Type B pancreatic cell (in vitro differentiated cells): ENCODE measurements at regions not wholly inside any gene's neighbourhood (a gene's known extent, or its start where the extent isn't known, plus 50 kb on each side); places are given as distances from the start of the nearest gene placed in this dataset.

Source experiments
- DNase-seq: peaks from one replicate; pipeline ENCODE4 v3.0.0; 2021; ENCODE audit warnings: mixed read lengths; ENCODE audit not compliant: unreplicated experiment; ENCODE audit errors: extremely low spot score
- H3K27ac Mint-ChIP-seq: 2 replicates; pipeline ENCODE4 v1.8.0; 2021; ENCODE audit warnings: mild to moderate bottlenecking, mixed read lengths
- H3K27me3 Mint-ChIP-seq: 2 replicates; pipeline ENCODE4 v1.8.0; 2021; ENCODE audit warnings: mixed read lengths
- H3K36me3 Mint-ChIP-seq: 2 replicates; pipeline ENCODE4 v1.8.0; 2021; ENCODE audit warnings: mixed read lengths
- H3K4me1 Mint-ChIP-seq: one replicate; pipeline ENCODE4 v1.8.0; 2021; ENCODE audit warnings: mixed read lengths; ENCODE audit not compliant: unreplicated experiment
- H3K4me3 Mint-ChIP-seq: 2 replicates; pipeline ENCODE4 v1.8.0; 2021; ENCODE audit warnings: mild to moderate bottlenecking, mixed read lengths
- H3K9me3 Mint-ChIP-seq: 2 replicates; pipeline ENCODE4 v1.8.0; 2021; ENCODE audit warnings: mixed read lengths
- TF ChIP-seq, protein P1 (sequence below): fragments of 200-600 bp; sonication (generic); conservative IDR thresholded peaks from 2 replicates; pipeline ENCODE4 v1.5.0; 2021; ENCODE audit warnings: antibody characterized with exemption, mild to moderate bottlenecking

DNA sequence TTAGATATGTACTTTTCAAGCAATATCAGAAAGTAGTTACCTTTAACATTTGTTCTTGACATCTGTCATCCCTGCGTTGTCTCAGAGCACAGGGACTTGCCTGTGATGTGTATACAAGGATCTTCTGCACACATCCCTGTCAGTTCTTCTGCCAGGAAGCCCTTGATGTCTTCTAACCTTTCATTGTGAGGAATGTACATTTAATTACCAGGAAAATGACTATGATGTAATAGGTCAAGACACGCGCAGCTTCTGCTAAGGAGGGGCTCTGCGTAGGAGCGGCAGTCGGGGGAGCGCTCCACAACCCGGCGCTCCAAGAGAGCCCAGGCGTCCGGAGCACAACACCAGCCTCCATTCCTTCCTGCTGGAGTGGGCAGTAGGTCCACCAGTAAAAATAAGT is 119.7 kb downstream of the IRX2 start:
- Mint-ChIP-seq H3K27ac (no peak overlapping the region), H3K9me3 (no peaks in the 10 kb centered on the region), H3K4me3 (no peak overlapping the region), H3K4me1 (peaks cover 8% of the 10 kb centered on the region), H3K36me3 (no peaks in the 10 kb centered on the region), H3K27me3 (peaks cover 49% of the 10 kb centered on the region)
- no peak for DNase-seq
- TF ChIP-seq, protein P1, sequence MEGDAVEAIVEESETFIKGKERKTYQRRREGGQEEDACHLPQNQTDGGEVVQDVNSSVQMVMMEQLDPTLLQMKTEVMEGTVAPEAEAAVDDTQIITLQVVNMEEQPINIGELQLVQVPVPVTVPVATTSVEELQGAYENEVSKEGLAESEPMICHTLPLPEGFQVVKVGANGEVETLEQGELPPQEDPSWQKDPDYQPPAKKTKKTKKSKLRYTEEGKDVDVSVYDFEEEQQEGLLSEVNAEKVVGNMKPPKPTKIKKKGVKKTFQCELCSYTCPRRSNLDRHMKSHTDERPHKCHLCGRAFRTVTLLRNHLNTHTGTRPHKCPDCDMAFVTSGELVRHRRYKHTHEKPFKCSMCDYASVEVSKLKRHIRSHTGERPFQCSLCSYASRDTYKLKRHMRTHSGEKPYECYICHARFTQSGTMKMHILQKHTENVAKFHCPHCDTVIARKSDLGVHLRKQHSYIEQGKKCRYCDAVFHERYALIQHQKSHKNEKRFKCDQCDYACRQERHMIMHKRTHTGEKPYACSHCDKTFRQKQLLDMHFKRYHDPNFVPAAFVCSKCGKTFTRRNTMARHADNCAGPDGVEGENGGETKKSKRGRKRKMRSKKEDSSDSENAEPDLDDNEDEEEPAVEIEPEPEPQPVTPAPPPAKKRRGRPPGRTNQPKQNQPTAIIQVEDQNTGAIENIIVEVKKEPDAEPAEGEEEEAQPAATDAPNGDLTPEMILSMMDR: no peak

DNA sequence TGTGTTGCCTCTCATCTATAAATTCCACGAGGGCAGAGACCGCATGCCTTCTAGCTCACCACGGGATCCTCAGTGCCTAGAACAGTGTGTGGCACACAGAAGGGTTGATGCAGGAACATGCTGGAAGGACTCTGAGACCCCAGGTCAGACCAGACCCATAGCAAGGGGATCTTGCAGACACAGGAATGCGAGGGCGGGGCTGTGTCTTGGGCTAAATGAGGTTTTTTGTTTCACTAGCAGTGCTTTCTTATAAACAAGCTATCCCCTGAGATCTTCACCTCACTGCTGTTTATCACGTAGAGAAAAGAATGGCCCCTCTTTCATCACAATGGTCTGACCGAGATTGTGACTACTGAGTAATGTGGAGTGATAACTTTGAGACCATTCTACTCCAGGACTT is 122.4 kb downstream of the IRX2 start:
- no peak for DNase-seq
- H3K27ac Mint-ChIP-seq: no peak overlapping the region
- no peaks in the 10 kb centered on the region for H3K9me3 Mint-ChIP-seq
- H3K4me3 Mint-ChIP-seq: no peak overlapping the region
- no peaks in the 10 kb centered on the region for H3K36me3 Mint-ChIP-seq
- H3K27me3 Mint-ChIP-seq: peaks cover 40% of the 10 kb centered on the region
- H3K4me1 Mint-ChIP-seq: peaks cover 8% of the 10 kb centered on the region
- TF ChIP-seq, protein P1: no peak

DNA sequence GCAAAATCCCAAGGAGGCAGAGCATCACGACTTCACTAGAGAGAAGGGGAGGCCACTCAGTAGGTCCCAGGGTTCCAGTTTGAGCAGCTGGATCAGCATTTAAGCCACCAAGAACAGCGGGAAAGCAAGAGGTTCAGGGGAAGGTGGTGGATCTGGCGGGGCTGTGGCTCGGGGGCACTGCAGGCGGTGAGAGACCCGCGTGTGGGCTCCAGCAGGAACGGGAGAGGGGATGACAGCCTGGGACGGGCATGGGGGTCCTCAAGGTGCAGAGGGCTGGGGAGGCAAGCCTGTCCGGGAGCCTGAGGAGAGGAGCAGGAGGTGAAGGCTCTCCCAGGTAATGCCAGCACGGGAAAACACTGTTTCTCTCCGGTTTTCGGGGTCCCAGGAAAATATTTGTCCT is 123.6 kb downstream of the IRX2 start:
- Mint-ChIP-seq H3K9me3 (no peaks in the 10 kb centered on the region), H3K36me3 (no peaks in the 10 kb centered on the region), H3K27me3 (peaks cover 29% of the 10 kb centered on the region), H3K4me1 (peaks cover 8% of the 10 kb centered on the region), H3K27ac (no peak overlapping the region), H3K4me3 (no peak overlapping the region)
- TF ChIP-seq, protein P1: no peak
- DNase-seq: no peak

DNA sequence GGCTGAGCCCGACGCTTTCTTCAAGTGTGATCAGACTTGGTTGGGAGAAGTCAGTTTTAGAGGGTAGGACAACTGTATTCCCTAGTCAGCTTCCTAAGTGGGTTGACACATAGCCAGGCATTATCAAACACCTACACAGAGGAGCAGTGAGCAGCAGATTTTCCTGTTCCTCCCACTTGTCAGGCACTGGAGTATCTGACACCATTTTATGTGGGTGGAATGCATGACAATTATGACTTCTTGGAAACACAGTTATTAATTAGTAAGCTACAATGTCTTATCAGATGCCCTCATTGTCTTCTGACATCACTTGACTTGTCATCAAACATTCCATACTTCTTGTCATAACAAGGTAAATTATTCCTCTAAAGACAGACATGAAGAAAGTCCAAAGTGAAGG is 124.9 kb downstream of the IRX2 start:
- H3K9me3 Mint-ChIP-seq: no peaks in the 10 kb centered on the region
- peaks cover 8% of the 10 kb centered on the region for H3K4me1 Mint-ChIP-seq
- no peak overlapping the region for H3K27ac Mint-ChIP-seq
- no peak overlapping the region for H3K4me3 Mint-ChIP-seq
- H3K36me3 Mint-ChIP-seq: no peaks in the 10 kb centered on the region
- DNase-seq: no peak
- TF ChIP-seq, protein P1: no peak
- H3K27me3 Mint-ChIP-seq: peaks cover 35% of the 10 kb centered on the region

DNA sequence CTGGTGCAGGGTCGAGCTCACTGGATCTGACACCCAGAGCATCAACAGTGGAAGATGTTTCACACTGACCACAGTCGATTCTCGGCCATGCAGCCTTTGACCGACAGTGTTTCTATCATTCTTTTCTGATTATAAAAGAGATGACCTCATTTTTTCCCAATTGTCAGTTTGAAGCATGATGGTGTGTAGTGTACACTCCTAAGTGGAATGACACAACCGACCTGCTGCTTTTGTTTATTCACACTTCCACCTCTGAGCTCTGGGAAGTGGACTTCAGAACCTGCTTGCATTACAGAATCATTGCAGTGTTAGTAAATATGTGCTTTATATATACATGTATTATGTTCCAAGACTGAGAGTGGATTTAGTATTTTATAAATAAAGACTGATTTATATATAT is 128.6 kb downstream of the IRX2 start:
- Mint-ChIP-seq H3K27ac (no peak overlapping the region), H3K27me3 (peaks cover 23% of the 10 kb centered on the region), H3K9me3 (no peaks in the 10 kb centered on the region)

More for the DNA sequence above, 128.6 kb downstream of the IRX2 start:
- Mint-ChIP-seq H3K4me1 (no peaks in the 10 kb centered on the region), H3K36me3 (no peaks in the 10 kb centered on the region), H3K4me3 (no peak overlapping the region)
- TF ChIP-seq, protein P1: no peak
- no peak for DNase-seq
